Gastrocnemius medialis (tissue), 4 donors: ENCODE measurements at regions not wholly inside any gene's neighbourhood (a gene's known extent, or its start where the extent isn't known, plus 50 kb on each side); places are given as distances from the start of the nearest gene placed in this dataset.

Experiments
- ATAC-seq, 2 donors: fragments of 150-250 bp; one replicate each; pipeline ENCODE4 v1.9.1; 2016
- DNase-seq, 2 donors: peaks; one replicate each; pipeline ENCODE4 v3.0.0-alpha.2; 2019
- H3K27ac ChIP-seq, 4 donors: fragments of 200-600 bp; sonication (generic); 1 replicate in 1 of 4; 2 replicates in 3 of 4; pipeline ENCODE4 v1.5.1; 2016 to 2018; ENCODE audit warnings: mild to moderate bottlenecking in 2 of 4, moderate library complexity in 1 of 4
- H3K27me3 ChIP-seq, 3 donors: fragments of 200-600 bp; sonication (generic) in 2 of 3; 1 replicate in 1 of 3; 2 replicates in 2 of 3; pipeline versions ENCODE4 v1.5.1 to v1.6.0; 2016 to 2019; ENCODE audit warnings: mild to moderate bottlenecking in 1 of 3, moderate library complexity in 1 of 3
- H3K36me3 ChIP-seq, 2 donors: fragments of 200-600 bp; sonication (generic) in 1 of 2; one replicate each; pipeline ENCODE4 v1.5.1; 2017 to 2018
- H3K4me1 ChIP-seq, 2 donors: fragments of 200-600 bp; sonication (generic) in 1 of 2; one replicate each; pipeline ENCODE4 v1.5.1; 2016 to 2017; ENCODE audit warnings: mild to moderate bottlenecking in 2 of 2
- H3K4me3 ChIP-seq, 4 donors: fragments of 200-600 bp; sonication (generic) in 3 of 4; 1 replicate in 1 of 4; 2 replicates in 3 of 4; pipeline ENCODE4 v1.5.1; 2016 to 2019; ENCODE audit warnings: mild to moderate bottlenecking in 2 of 4
- H3K9me3 ChIP-seq, 3 donors: fragments of 200-600 bp; sonication (generic) in 2 of 3; 1 replicate in 1 of 3; 2 replicates in 2 of 3; pipeline ENCODE4 v1.5.1; 2016 to 2019
- CTCF ChIP-seq, 5 experiments: fragments of 450-650 bp in 3 of 5; fragments of 200-600 bp in 2 of 5; sonication (generic) in 2 of 5; IDR thresholded peaks in 4 of 5; conservative IDR thresholded peaks in 1 of 5; 1 replicate in 4 of 5; 2 replicates in 1 of 5; pipeline ENCODE4 v1.5.1; 2016 to 2019; ENCODE audit warnings: antibody characterized with exemption in 5 of 5, mild to moderate bottlenecking in 3 of 5, moderate library complexity in 3 of 5
- POLR2A ChIP-seq, 2 donors: fragments of 450-650 bp; IDR thresholded peaks; one replicate each; pipeline ENCODE4 v1.6.1; 2017; ENCODE audit warnings: antibody characterized with exemption in 2 of 2, mild to moderate bottlenecking in 2 of 2, moderate library complexity in 2 of 2
- in situ Hi-C, 4 donors: fragments of 200-750 bp; cut with MboI; loops; one replicate each; pipeline versions ENCODE4 v1.15.0 to v1.8.0; 2017; ENCODE audit warnings: low sequenced_read_pairs in 4 of 4
- intact Hi-C: fragments of 100-400 bp; cut with DNase I; formaldehyde crosslinking; loops from one replicate; pipeline ENCODE4 v1.15.1; 2023; ENCODE audit warnings: low total_unique reads

- H3K4me3 ChIP-seq, result no peak overlapping the region
- H3K27me3 ChIP-seq, result no peaks in the 10 kb centered on the region
- no peak for TF ChIP-seq CTCF (IDR thresholded peaks at IDR 0.05 in 4 of 5, conservative IDR thresholded peaks at IDR 0.05 in 1 of 5)
- no peak for TF ChIP-seq POLR2A (IDR thresholded peaks at IDR 0.05)
- ATAC-seq (no peak), DNase-seq (no peak)
- no peaks in the 10 kb centered on the region for H3K36me3 ChIP-seq
- in situ Hi-C loops (no loop called here), intact Hi-C loops (no loop called here)
- H3K9me3 ChIP-seq, result no peaks in the 10 kb centered on the region
- H3K27ac ChIP-seq, result no peak overlapping the region
- no peaks in the 10 kb centered on the region for H3K4me1 ChIP-seq
These were observed 107.8 kb downstream of the CYB561 start for GRCh38 chr17:63338272-63338671.

GRCh38 chr17:63341276-63341675 is 104.8 kb downstream of the CYB561 start:
- Histone ChIP-seq H3K27me3 (no peaks in the 10 kb centered on the region), H3K4me1 (no peaks in the 10 kb centered on the region), H3K9me3 (no peaks in the 10 kb centered on the region), H3K4me3 (no peak overlapping the region), H3K27ac (no peak overlapping the region), H3K36me3 (no peaks in the 10 kb centered on the region)
- in situ Hi-C loops (no loop called here), intact Hi-C loops (no loop called here)
- ATAC-seq (no peak), DNase-seq (no peak)
- TF ChIP-seq CTCF (IDR thresholded peaks at IDR 0.05 in 4 of 5, conservative IDR thresholded peaks at IDR 0.05 in 1 of 5), result no peak
- TF ChIP-seq POLR2A (IDR thresholded peaks at IDR 0.05), result no peak

GRCh38 chr17:63344383-63344782 is 101.7 kb downstream of the CYB561 start:
- no peak for TF ChIP-seq CTCF (IDR thresholded peaks at IDR 0.05 in 4 of 5, conservative IDR thresholded peaks at IDR 0.05 in 1 of 5)
- TF ChIP-seq POLR2A (IDR thresholded peaks at IDR 0.05), result no peak
- in situ Hi-C loops, result no loop called here
- ATAC-seq (no peak), DNase-seq (no peak)
- Histone ChIP-seq H3K27me3 (no peaks in the 10 kb centered on the region), H3K4me1 (no peaks in the 10 kb centered on the region), H3K27ac (no peak overlapping the region), H3K4me3 (no peak overlapping the region), H3K36me3 (no peaks in the 10 kb centered on the region), H3K9me3 (no peaks in the 10 kb centered on the region)
- intact Hi-C loops, result no loop called here

GRCh38 chr17:63345611-63346010 is 100.5 kb downstream of the CYB561 start:
- intact Hi-C loops (no loop called here), in situ Hi-C loops (no loop called here)
- Histone ChIP-seq H3K36me3 (no peaks in the 10 kb centered on the region), H3K9me3 (no peaks in the 10 kb centered on the region), H3K27ac (no peak overlapping the region), H3K4me1 (no peaks in the 10 kb centered on the region), H3K4me3 (no peak overlapping the region), H3K27me3 (no peaks in the 10 kb centered on the region)
- DNase-seq (no peak), ATAC-seq (no peak)
- no peak for TF ChIP-seq POLR2A (IDR thresholded peaks at IDR 0.05)
- TF ChIP-seq CTCF (IDR thresholded peaks at IDR 0.05 in 4 of 5, conservative IDR thresholded peaks at IDR 0.05 in 1 of 5), result no peak

GRCh38 chr17:63347475-63347874 is 98.6 kb downstream of the CYB561 start:
- TF ChIP-seq POLR2A (IDR thresholded peaks at IDR 0.05), result no peak
- no peak for TF ChIP-seq CTCF (IDR thresholded peaks at IDR 0.05 in 4 of 5, conservative IDR thresholded peaks at IDR 0.05 in 1 of 5)
- Histone ChIP-seq H3K9me3 (no peaks in the 10 kb centered on the region), H3K4me1 (no peaks in the 10 kb centered on the region), H3K36me3 (no peaks in the 10 kb centered on the region), H3K4me3 (no peak overlapping the region), H3K27me3 (no peaks in the 10 kb centered on the region), H3K27ac (no peak overlapping the region)
- no peak for ATAC-seq
- in situ Hi-C loops, result no loop called here
- intact Hi-C loops, result no loop called here
- no peak for DNase-seq
